Right lobe of liver (tissue), 4 donors: ENCODE measurements at regions not wholly inside any gene's neighbourhood (a gene's known extent, or its start where the extent isn't known, plus 50 kb on each side); places are given as distances from the start of the nearest gene placed in this dataset.

ENCODE experiments used
- POLR2A ChIP-seq: fragments of 450-650 bp; IDR thresholded peaks from one replicate; pipeline ENCODE4 v1.6.1; 2017; ENCODE audit warnings: antibody characterized with exemption, mild to moderate bottlenecking
- TF ChIP-seq, protein P1 (sequence below), 4 donors: fragments of 200-600 bp in 3 of 4; fragments of 450-650 bp in 1 of 4; IDR thresholded peaks; one replicate each; pipeline versions ENCODE4 v1.5.1 to v1.8.0; 2016 to 2022; ENCODE audit warnings: antibody characterized with exemption in 4 of 4, mild to moderate bottlenecking in 2 of 4
- donor health status: DM: no; HTN: no; CAD: no.
- donor health status: DM: no; HTN: no; CAD: no.
- donor health status: DM: no; HTN: yes; CAD: no.

DNA sequence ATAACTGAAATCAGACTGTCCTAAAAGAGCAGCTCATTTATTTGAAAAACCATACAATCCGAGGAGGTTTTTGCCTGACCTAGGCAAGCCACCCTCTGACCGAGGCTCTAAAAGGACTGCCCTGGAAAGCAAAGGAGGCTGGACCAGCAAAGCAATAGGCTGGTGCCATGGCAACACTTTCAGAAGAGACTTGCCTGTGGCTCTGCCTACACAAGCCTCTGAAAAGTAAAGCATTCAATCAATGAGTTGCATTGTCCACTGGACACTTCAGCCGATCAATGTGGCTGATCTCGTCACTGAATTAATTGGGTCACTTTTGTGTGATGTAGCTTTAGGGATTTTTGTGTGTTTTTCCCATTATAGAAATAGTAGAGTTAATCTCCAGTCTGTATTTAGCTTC, 99.1 kb upstream of the SEMA6D start:
- TF ChIP-seq, protein P1, sequence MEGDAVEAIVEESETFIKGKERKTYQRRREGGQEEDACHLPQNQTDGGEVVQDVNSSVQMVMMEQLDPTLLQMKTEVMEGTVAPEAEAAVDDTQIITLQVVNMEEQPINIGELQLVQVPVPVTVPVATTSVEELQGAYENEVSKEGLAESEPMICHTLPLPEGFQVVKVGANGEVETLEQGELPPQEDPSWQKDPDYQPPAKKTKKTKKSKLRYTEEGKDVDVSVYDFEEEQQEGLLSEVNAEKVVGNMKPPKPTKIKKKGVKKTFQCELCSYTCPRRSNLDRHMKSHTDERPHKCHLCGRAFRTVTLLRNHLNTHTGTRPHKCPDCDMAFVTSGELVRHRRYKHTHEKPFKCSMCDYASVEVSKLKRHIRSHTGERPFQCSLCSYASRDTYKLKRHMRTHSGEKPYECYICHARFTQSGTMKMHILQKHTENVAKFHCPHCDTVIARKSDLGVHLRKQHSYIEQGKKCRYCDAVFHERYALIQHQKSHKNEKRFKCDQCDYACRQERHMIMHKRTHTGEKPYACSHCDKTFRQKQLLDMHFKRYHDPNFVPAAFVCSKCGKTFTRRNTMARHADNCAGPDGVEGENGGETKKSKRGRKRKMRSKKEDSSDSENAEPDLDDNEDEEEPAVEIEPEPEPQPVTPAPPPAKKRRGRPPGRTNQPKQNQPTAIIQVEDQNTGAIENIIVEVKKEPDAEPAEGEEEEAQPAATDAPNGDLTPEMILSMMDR (IDR thresholded peaks at IDR 0.05): no peak
- no peak for TF ChIP-seq POLR2A
